ENCODE measurements at regions not wholly inside any gene's neighbourhood (a gene's known extent, or its start where the extent isn't known, plus 50 kb on each side); places are given as distances from the start of the nearest gene placed in this dataset.

DNA sequence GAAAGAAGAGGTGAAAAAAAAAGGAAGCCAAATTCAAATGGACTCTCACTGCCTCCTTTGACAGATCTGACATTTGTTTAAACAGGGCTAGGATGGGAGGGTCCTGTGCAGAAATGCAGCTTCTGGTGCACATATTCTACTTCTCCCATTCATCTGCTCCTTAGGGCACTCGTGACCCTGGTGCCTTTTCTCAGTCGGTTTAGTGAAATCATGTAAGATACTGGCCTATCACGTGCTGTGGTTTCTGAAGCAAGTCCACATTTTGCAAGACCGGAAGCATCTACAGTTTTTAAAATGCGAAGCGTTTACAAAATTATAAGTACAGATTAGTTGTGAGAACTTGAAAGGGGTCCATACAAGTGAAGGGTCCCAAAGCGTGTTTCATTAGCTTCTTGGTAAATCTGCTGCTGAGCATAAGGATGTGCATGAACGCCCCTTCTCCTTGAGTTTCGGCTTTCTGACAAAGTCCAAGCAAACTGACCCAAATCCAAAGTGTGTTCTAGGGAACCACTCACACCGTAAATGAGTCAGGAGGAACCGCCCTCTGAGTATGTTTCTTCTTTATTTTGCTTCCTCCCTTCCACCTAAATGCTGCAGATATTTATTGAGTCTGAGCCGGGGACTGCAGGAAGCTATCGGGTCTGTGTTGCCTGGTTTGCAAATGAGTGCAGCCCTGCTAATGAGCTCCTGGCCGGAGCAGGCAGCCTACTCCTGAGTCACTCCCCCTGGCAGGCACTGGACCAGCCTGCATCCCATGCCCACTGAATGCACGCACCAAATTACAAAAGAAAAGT lies 323.8 kb upstream of the JARID2 start:
- TF ChIP-seq, protein P1, sequence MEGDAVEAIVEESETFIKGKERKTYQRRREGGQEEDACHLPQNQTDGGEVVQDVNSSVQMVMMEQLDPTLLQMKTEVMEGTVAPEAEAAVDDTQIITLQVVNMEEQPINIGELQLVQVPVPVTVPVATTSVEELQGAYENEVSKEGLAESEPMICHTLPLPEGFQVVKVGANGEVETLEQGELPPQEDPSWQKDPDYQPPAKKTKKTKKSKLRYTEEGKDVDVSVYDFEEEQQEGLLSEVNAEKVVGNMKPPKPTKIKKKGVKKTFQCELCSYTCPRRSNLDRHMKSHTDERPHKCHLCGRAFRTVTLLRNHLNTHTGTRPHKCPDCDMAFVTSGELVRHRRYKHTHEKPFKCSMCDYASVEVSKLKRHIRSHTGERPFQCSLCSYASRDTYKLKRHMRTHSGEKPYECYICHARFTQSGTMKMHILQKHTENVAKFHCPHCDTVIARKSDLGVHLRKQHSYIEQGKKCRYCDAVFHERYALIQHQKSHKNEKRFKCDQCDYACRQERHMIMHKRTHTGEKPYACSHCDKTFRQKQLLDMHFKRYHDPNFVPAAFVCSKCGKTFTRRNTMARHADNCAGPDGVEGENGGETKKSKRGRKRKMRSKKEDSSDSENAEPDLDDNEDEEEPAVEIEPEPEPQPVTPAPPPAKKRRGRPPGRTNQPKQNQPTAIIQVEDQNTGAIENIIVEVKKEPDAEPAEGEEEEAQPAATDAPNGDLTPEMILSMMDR (IDR thresholded peaks at IDR 0.05): no peak

DNA sequence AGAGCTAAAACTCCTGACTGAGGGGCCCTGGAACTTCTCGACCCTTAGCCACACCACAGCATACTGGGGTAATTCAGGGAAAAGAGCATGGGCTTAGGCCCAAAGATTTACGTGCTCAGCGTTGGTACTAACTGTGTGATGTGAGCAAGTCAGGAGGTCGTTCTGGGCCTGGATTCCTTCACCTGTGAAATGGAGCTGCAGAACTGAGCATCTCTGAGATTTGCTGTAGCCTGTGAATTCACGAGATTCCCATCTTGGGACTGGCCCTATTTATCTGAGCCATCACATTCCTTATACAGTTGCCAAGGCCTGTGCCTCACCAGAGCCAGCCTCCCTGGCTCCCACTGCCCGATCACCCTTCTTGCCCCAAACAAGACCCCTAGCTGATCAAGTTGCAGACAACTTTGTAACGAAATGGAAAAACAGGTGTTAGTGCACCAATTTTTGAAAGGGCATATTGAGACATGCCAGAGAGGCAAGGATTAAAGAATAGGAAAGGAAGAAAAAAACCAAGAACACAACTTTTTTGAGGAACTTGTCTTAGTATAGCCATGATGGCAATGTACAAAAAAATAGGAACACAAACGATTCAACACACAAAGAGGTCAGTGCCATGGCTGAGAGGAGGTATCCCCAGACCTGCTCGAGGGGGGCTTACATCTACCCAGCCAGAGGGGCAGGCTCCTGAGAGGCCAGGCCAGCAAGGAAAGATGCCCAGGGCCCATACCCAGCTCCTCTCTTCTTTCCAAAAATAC lies 323.0 kb upstream of the JARID2 start:
- TF ChIP-seq, protein P1 (IDR thresholded peaks at IDR 0.05): no peak

DNA sequence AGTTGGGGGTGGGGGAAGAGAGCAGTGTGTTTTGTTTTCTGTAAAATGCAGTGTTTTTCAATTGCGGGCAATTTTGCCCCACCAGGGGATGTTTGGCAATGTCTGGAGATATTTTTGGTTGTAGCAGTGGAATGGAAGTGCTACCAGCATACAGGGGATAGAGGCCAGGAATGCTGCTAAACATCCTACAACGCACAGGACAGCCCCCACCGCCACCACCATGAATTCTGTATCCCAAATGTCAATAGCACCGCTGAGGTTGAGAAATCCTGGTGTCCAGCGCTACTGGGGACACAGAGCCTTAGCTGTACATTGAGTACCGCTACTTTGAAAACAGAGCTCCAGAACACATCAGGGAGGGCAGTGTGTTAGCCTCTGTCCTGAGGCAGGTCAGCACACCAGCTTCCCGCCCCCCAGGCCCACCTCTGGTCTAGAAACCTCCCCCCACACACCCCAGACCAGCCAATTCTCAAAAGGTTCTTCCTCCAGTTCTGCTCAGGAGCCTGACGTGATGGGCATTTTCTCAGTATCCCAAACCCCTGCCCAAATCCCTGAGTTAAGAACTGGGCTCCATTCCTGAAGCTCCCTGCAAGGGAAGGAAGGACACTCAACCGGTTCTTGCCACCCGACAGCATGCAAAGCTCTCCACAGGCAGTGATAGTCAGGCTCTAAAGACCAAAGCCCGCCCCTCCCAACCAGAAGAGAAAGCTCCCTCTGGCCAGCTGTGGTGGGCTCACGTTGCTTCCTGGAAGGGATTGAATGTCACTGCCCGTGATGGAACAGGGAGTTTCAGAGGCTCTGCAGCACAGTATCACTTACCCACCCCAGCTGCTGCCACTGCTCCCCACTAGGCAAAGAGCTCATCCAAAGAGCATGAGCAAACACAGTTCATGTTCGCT lies 321.5 kb upstream of the JARID2 start:
- TF ChIP-seq, protein P1 (IDR thresholded peaks at IDR 0.05): no peak

DNA sequence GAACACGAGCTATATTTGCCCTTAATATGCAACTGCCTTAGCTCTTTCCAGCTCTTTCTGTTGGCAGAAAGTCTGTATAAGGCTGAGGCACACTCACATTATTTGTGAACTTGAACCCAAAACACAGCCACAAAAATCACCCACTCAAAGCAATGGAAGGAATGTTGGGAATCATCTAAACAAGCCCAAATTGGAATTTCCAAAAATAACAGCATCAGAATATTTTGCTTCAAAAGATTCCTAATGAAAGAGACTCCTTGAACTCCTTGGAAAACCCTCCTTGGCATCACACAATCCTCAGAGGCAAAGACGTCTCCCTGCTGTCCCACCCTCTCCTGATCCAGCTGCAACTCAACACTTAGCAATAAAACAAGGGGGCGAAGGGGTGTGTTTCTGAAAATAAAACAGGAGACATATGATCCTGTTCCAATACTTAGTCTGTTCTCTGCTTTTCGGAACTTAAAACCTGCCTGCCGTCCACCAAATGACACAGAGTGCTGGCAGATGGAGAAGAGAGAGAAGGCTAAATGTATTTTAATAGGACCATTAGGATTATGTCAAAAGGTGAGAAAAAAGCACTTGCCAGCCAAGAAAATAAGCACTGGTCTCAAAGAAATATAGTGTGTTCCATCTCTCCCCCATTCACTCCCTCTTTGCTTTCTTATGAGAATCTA lies 320.7 kb upstream of the JARID2 start:
- TF ChIP-seq, protein P1 (IDR thresholded peaks at IDR 0.05): no peak

DNA sequence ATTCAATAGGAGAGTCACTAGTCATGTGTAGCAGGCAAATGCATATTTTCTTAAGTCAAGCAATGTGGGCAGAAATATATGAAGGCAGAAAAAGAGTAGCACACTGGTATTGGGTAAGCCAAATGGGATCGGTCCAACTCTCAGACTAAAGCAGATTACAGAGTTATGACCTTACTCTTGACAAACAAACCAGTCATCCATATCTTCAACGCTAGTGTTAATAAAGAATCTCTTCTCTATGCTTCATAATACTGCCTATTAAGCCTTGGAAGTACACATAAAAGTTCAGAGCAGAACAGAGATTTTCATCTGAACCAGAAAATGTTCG lies 320.2 kb upstream of the JARID2 start:
- TF ChIP-seq, protein P1 (IDR thresholded peaks at IDR 0.05): no peak

DNA sequence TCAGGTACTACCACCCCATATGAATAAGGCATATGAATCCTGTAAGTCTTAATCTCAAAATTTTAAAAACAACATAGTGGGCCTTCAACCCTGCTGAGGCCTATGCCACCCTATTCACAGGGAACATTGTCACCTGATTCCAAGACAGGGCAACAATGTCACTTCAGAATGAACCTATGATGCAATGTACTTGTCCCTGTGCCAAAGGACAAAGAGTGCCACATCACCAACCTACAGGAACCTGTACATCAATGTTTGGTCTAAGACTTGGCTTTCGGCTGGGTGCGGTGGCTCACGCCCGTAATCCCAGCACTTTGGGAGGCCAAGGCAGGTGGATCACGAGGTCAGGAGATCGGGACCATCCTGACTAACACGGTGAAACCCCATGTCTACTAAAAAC lies 318.5 kb upstream of the JARID2 start:
- TF ChIP-seq, protein P1 (IDR thresholded peaks at IDR 0.05): no peak

DNA sequence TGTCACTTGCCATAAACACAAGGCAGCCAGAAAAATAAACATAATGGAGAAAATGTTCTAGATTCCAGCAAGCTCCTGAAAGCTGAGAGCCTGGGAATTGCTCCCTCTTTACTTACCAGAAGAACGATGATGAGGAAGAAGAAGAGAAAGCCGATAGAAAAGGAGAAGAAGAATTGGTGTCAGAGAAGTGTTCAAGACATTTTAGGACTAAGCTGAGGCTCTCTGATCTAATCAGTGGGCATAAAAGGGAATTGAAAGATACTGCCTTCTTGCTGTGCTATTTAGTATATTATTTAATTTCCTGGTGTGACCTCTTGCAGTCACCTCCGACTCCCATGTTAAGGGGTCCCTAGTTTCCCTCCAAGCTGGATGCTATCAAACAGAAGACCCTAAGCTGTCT lies 316.6 kb upstream of the JARID2 start:
- TF ChIP-seq, protein P1 (IDR thresholded peaks at IDR 0.05): no peak
